Gastroesophageal sphincter (tissue), 4 donors: ENCODE measurements at regions not wholly inside any gene's neighbourhood (a gene's known extent, or its start where the extent isn't known, plus 50 kb on each side); places are given as distances from the start of the nearest gene placed in this dataset.
"Not testable (repeated sequence)": the region's sequence is repeated elsewhere in the genome, so short reads cannot be mapped to it uniquely, and the experiment has no call there.

ENCODE experiments used
- ATAC-seq: fragments of 150-250 bp; one replicate; pipeline ENCODE4 v1.9.1; 2016; ENCODE audit warnings: mild to moderate bottlenecking, moderate library complexity
- H3K27ac ChIP-seq, 4 donors: fragments of 200-600 bp; sonication (generic) in 3 of 4; 1 replicate in 3 of 4; 2 replicates in 1 of 4; pipeline ENCODE4 v1.5.1; 2016 to 2019
- H3K27me3 ChIP-seq: fragments of 200-600 bp; sonication (generic); one replicate; pipeline ENCODE4 v1.5.1; 2019
- H3K36me3 ChIP-seq, 2 donors: fragments of 200-600 bp; sonication (generic); one replicate each; pipeline ENCODE4 v1.5.1; 2019; ENCODE audit warnings: control low read depth in 1 of 2
- H3K4me1 ChIP-seq, 3 donors: fragments of 200-600 bp; sonication (generic); 1 replicate in 2 of 3; 2 replicates in 1 of 3; pipeline ENCODE4 v1.5.1; 2016 to 2019; ENCODE audit warnings: control low read depth in 2 of 3
- H3K4me3 ChIP-seq, 2 donors: fragments of 200-600 bp; sonication (generic); one replicate each; pipeline ENCODE4 v1.5.1; 2019; ENCODE audit warnings: mild to moderate bottlenecking in 1 of 2, moderate library complexity in 1 of 2
- H3K9me3 ChIP-seq, 3 donors: fragments of 200-600 bp; sonication (generic); one replicate each; pipeline ENCODE4 v1.5.1; 2017 to 2019; ENCODE audit warnings: control low read depth in 2 of 3
- CTCF ChIP-seq, 4 experiments: fragments of 200-600 bp in 2 of 4; fragments of 450-650 bp in 2 of 4; sonication (generic) in 1 of 4; IDR thresholded peaks; one replicate each; pipeline ENCODE4 v1.5.1; 2017 to 2019; ENCODE audit warnings: antibody characterized with exemption in 4 of 4, mild to moderate bottlenecking in 2 of 4, moderate library complexity in 2 of 4
- EP300 ChIP-seq: sonication (generic); formaldehyde crosslinking; IDR thresholded peaks from one replicate; pipeline ENCODE4 v1.6.1; 2017; ENCODE audit warnings: antibody characterized with exemption, mild to moderate bottlenecking
- POLR2A ChIP-seq, 2 donors: fragments of 450-650 bp; IDR thresholded peaks; one replicate each; pipeline ENCODE4 v1.6.1; 2017; ENCODE audit warnings: antibody characterized with exemption in 2 of 2, mild to moderate bottlenecking in 2 of 2, moderate library complexity in 1 of 2
- POLR2AphosphoS5 ChIP-seq: sonication (generic); formaldehyde crosslinking; IDR thresholded peaks from one replicate; pipeline ENCODE4 v1.6.1; 2017; ENCODE audit warnings: antibody characterized with exemption
- WGBS, 2 donors: methylation state at CpG; one replicate each; pipeline ENCODE4 v1.1.5; 2018; ENCODE audit warnings: low coverage in 1 of 2; 5-methylcytosine and 5-hydroxymethylcytosine counted together

GRCh38 chr14:106058342-106058741 lies 532.0 kb downstream of the TMEM121 start:
- no peak for ATAC-seq
- H3K9me3 ChIP-seq: no peaks in the 10 kb centered on the region
- H3K4me1 ChIP-seq: no peaks in the 10 kb centered on the region
- 59 to 65% methylated on average over 5 to 8 of the region's 8 CpGs for WGBS, 2 donors
- TF ChIP-seq CTCF (IDR thresholded peaks at IDR 0.05): no peak
- no peak for TF ChIP-seq POLR2AphosphoS5
- TF ChIP-seq POLR2A (IDR thresholded peaks at IDR 0.05): no peak
- no peak for TF ChIP-seq EP300
- no peak overlapping the region for H3K27ac ChIP-seq
- H3K4me3 ChIP-seq: no peak overlapping the region
- peaks cover 70% of the 10 kb centered on the region for H3K27me3 ChIP-seq
- no peaks in the 10 kb centered on the region for H3K36me3 ChIP-seq

GRCh38 chr14:106060276-106060975 lies 534.0 kb downstream of the TMEM121 start:
- Histone ChIP-seq H3K4me1 (no peaks in the 10 kb centered on the region), H3K9me3 (no peaks in the 10 kb centered on the region), H3K27me3 (peaks cover 77% of the 10 kb centered on the region), H3K27ac (no peak overlapping the region), H3K4me3 (no peak overlapping the region), H3K36me3 (no peaks in the 10 kb centered on the region)
- WGBS, 2 donors: 62 to 63% methylated on average over 3 of the region's 3 CpGs
- TF ChIP-seq EP300: no peak
- TF ChIP-seq POLR2AphosphoS5: no peak
- ATAC-seq: no peak

- peaks cover 64% of the 10 kb centered on the region for H3K27me3 ChIP-seq
- not testable (repeated sequence) for H3K4me1 ChIP-seq, ATAC-seq, H3K9me3 ChIP-seq, H3K36me3 ChIP-seq, H3K4me3 ChIP-seq, H3K27ac ChIP-seq
- TF ChIP-seq CTCF (IDR thresholded peaks at IDR 0.05): peak in 1 of 4 experiments; percentile 22
- WGBS, 2 donors: 46 to 52% methylated on average over 3 to 11 of the region's 12 CpGs
Measured at GRCh38 chr14:106061877-106062500, 535.6 kb downstream of the TMEM121 start.

- Histone ChIP-seq H3K36me3 (no peaks in the 10 kb centered on the region), H3K27ac (no peak overlapping the region), H3K4me3 (no peak overlapping the region), H3K4me1 (no peaks in the 10 kb centered on the region), H3K27me3 (peaks cover 59% of the 10 kb centered on the region), H3K9me3 (no peaks in the 10 kb centered on the region)
- ATAC-seq: no peak
- WGBS, 2 donors: 62 to 71% methylated on average over 2 to 4 of the region's 4 CpGs
- TF ChIP-seq EP300: no peak
- no peak for TF ChIP-seq POLR2A (IDR thresholded peaks at IDR 0.05)
- no peak for TF ChIP-seq POLR2AphosphoS5
- no peak for TF ChIP-seq CTCF (IDR thresholded peaks at IDR 0.05)
Measured at GRCh38 chr14:106062502-106063272, 536.3 kb downstream of the TMEM121 start.

GRCh38 chr14:106067935-106068334 lies 541.6 kb downstream of the TMEM121 start:
- no peak overlapping the region for H3K4me3 ChIP-seq
- WGBS, 2 donors: 76 to 85% methylated on average over 2 of the region's 2 CpGs
- TF ChIP-seq CTCF (IDR thresholded peaks at IDR 0.05): no peak
- TF ChIP-seq EP300: no peak
- TF ChIP-seq POLR2A (IDR thresholded peaks at IDR 0.05): no peak
- no peak for TF ChIP-seq POLR2AphosphoS5

More at GRCh38 chr14:106067935-106068334, 541.6 kb downstream of the TMEM121 start:
- H3K36me3 ChIP-seq: no peaks in the 10 kb centered on the region
- peaks cover 18% of the 10 kb centered on the region for H3K27me3 ChIP-seq
- no peak for ATAC-seq
- no peaks in the 10 kb centered on the region for H3K9me3 ChIP-seq
- H3K27ac ChIP-seq: no peak overlapping the region
- no peaks in the 10 kb centered on the region for H3K4me1 ChIP-seq
